ENCODE measurements at regions not wholly inside any gene's neighbourhood (a gene's known extent, or its start where the extent isn't known, plus 50 kb on each side); places are given as distances from the start of the nearest gene placed in this dataset.
"Not testable (repeated sequence)": the region's sequence is repeated elsewhere in the genome, so short reads cannot be mapped to it uniquely, and the experiment has no call there.

DNA sequence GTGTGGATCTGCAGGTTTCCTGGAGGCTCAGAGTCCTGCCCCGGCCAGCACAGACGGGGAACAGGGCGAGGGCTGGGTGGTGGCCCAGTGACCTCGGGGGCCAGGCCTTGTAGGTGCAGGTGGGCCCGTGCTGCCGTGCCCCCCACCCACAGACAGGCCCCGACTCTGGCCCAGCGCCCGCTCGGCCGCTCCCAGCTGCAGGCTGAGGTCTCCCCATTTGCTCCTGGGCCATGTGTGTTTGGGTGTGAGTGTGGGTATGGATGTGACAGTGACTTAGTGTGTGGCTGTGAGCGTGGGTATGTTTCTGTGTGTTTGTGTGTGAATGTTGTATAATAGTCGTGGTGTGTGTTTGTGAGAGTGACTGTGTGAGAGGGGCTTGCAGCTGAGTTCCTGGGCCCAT, 173.8 kb downstream of the TMEM121 start:
- H3K27ac ChIP-seq; intact Hi-C loops (cut with DNase I); DNase-seq (ENCODE audit: extremely low spot score in 2 of 2): not testable (repeated sequence)

DNA sequence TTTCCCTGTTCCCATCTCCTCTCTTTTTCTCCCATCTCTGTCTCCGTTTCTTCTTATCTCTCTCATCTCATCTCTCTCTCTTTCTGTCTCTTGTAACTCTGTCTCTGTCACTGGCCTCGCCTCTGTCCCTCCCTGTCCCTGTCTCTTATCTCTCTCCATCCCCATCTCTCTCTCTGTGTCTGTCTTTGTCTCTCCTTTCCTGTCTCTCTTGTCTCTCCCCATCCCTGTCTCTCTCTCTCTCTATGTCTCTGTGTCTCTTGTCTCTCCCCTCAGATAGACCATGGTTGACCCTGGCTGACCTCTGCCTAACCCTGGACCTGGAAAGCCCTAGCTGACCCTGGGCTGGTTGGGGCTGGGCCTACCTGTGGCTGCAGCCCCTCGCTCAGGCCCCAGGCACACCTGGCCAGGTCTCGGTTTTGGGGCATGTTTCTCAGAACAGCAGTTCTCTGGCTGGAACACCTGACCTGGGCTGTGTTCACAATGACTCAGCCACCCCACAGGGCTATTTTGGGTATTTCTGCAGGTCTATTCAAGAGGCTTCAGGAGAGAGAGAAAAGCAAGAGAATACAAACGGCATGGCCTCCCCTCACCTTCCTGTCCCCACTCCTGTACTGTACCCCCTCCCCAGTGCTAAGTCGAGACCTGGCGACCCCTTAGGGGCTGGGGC, 174.4 kb downstream of the TMEM121 start:
- intact Hi-C loops (cut with DNase I): no loop called here
- DNase-seq (ENCODE audit: extremely low spot score in 2 of 2): no peak
- Histone ChIP-seq H3K36me3 (no peaks in the 10 kb centered on the region), H3K4me3 (no peak overlapping the region), H3K4me1 (no peaks in the 10 kb centered on the region), H3K9me3 (no peaks in the 10 kb centered on the region), H3K27me3 (no peaks in the 10 kb centered on the region), H3K27ac (no peak overlapping the region)
- TF ChIP-seq POLR2AphosphoS5 (IDR thresholded peaks at IDR 0.05; ENCODE audit: insufficient read depth in 1 of 2, low read depth in 1 of 2) (no peak), POLR2A (IDR thresholded peaks at IDR 0.05) (no peak)
- TF ChIP-seq, protein P1, sequence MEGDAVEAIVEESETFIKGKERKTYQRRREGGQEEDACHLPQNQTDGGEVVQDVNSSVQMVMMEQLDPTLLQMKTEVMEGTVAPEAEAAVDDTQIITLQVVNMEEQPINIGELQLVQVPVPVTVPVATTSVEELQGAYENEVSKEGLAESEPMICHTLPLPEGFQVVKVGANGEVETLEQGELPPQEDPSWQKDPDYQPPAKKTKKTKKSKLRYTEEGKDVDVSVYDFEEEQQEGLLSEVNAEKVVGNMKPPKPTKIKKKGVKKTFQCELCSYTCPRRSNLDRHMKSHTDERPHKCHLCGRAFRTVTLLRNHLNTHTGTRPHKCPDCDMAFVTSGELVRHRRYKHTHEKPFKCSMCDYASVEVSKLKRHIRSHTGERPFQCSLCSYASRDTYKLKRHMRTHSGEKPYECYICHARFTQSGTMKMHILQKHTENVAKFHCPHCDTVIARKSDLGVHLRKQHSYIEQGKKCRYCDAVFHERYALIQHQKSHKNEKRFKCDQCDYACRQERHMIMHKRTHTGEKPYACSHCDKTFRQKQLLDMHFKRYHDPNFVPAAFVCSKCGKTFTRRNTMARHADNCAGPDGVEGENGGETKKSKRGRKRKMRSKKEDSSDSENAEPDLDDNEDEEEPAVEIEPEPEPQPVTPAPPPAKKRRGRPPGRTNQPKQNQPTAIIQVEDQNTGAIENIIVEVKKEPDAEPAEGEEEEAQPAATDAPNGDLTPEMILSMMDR (IDR thresholded peaks at IDR 0.05): no peak

More for the DNA sequence above, 173.8 kb downstream of the TMEM121 start:
- H3K4me3 ChIP-seq, H3K9me3 ChIP-seq, H3K36me3 ChIP-seq, H3K4me1 ChIP-seq, H3K27me3 ChIP-seq: not testable (repeated sequence)

DNA sequence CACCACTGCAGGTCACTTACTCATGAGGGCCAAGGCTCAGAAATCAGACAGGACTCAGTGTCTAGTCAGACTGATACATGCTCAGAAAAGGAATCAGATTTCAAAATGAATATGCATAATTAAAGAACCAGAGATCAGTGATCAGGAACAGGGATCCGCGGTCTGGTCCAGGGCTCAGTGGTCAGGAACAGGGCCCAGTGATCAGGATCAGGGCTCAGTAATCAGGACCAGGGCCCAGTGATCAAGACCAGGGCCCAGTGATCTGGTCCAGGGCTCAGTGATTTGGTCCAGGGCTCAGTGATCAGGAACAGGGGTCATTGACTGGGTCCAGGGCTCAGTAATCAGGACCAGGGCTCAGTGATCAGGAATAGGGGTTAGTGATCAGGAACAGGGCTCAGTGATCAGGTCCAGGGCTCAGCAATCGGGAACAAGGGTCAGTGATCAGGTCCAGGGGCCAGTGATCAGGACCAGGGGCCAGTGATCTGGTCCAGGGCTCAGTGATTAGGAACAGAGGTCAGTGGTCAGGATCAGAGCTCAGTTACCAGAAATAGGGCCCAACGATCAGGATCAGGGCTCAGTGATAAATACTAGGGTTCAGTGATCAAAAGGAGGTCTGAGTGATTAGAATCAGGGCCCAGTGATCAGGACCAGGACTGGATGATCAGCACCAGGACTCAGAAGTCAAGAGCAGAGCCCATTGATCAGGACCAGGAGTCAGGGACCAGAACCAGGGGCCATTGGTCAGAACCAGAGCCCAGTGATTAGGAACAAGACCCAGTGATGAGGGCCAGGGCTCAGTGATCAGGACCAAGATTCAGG, 175.3 kb downstream of the TMEM121 start:
- Histone ChIP-seq H3K27ac (no peak overlapping the region), H3K4me3 (no peak overlapping the region), H3K9me3 (no peaks in the 10 kb centered on the region), H3K36me3 (no peaks in the 10 kb centered on the region), H3K27me3 (no peaks in the 10 kb centered on the region), H3K4me1 (no peaks in the 10 kb centered on the region)
- intact Hi-C loops (cut with DNase I): no loop called here
- DNase-seq (ENCODE audit: extremely low spot score in 2 of 2): no peak
- TF ChIP-seq POLR2AphosphoS5 (IDR thresholded peaks at IDR 0.05; ENCODE audit: insufficient read depth in 1 of 2, low read depth in 1 of 2): no peak
- TF ChIP-seq POLR2A (IDR thresholded peaks at IDR 0.05): no peak
- TF ChIP-seq, protein P1 (IDR thresholded peaks at IDR 0.05): no peak

DNA sequence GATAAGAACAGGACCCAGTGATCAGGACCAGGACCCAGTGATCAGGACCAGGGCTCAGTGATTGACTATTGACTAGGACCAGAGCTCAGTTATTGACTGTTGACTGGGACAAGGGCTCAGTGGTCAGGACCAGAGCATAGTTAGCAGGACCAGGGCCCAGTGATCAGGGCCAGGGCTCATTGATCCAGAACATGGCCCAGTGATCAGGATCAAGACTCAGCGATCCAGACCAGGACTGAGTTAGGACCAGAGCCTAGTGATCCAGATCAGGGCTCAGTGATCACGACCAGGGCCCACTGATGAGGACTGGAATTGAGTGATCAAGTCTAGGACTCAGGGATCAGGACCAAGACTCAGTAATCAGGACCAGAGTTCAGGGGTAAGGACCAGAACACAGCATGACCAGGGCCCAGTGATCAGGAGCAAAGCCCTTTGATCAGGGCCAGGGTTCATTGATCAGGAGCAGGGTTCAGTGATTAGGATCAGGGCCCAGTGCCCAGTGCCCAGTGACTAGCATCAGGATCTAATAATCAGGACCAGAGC, 176.0 kb downstream of the TMEM121 start:
- intact Hi-C loops (cut with DNase I): no loop called here
- H3K9me3 ChIP-seq: no peaks in the 10 kb centered on the region
- no peak overlapping the region for H3K27ac ChIP-seq
- TF ChIP-seq, protein P1 (IDR thresholded peaks at IDR 0.05): no peak
- TF ChIP-seq POLR2A (IDR thresholded peaks at IDR 0.05) (no peak), POLR2AphosphoS5 (IDR thresholded peaks at IDR 0.05; ENCODE audit: insufficient read depth in 1 of 2, low read depth in 1 of 2) (no peak)
- H3K36me3 ChIP-seq: no peaks in the 10 kb centered on the region
- H3K4me3 ChIP-seq: no peak overlapping the region
- no peaks in the 10 kb centered on the region for H3K4me1 ChIP-seq
- H3K27me3 ChIP-seq: no peaks in the 10 kb centered on the region
- DNase-seq (ENCODE audit: extremely low spot score in 2 of 2): no peak

DNA sequence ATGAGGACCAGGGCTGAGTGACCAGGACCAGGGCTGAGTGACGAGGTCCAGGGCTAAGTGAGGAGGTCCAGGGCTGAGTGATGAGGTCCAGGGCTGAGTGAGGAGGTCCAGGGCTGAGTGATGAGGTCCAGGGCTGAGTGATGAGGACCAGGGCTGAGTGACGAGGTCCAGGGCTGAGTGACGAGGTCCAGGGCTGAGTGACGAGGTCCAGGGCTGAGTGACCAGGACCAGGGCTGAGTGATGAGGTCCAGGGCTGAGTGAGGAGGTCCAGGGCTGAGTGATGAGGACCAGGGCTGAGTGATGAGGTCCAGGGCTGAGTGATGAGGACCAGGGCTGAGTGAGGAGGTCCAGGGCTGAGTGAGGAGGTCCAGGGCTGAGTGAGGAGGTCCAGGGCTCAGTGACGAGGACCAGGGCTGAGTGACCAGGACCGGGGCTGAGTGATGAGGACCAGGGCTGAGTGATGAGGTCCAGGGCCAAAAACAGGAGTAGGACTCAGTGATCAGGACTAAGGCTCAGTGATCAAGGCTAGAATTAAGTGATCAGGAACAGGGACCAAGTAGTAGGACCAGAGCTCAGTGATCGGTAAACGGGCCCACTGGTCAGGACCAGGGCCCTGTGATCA, 176.8 kb downstream of the TMEM121 start:
- H3K4me3 ChIP-seq; H3K27ac ChIP-seq; H3K4me1 ChIP-seq; H3K27me3 ChIP-seq; H3K36me3 ChIP-seq; DNase-seq (ENCODE audit: extremely low spot score in 2 of 2); H3K9me3 ChIP-seq; intact Hi-C loops (cut with DNase I): not testable (repeated sequence)

DNA sequence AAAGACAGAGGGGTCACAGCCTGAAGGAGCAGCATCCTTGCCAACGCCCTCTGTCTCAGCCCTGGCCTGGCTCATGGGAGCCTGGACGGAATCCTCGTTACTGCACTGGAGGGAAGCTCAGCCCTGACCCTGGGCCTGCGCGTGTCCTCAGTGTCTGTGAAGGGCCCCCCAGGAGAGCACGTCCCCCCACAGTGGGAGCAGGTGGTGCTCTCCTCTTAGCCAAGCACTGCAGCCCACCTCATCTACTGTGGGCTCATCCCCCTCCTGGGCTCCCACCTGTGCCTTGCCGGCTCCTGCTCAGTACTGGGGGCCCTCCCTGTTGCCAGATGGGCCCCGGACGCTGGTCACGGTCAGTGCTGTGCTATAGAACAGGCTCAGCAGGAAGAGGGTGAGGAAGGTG, 177.7 kb downstream of the TMEM121 start:
- H3K9me3 ChIP-seq; H3K27ac ChIP-seq; H3K4me3 ChIP-seq; DNase-seq (ENCODE audit: extremely low spot score in 2 of 2); H3K36me3 ChIP-seq; H3K4me1 ChIP-seq; H3K27me3 ChIP-seq; intact Hi-C loops (cut with DNase I): not testable (repeated sequence)

DNA sequence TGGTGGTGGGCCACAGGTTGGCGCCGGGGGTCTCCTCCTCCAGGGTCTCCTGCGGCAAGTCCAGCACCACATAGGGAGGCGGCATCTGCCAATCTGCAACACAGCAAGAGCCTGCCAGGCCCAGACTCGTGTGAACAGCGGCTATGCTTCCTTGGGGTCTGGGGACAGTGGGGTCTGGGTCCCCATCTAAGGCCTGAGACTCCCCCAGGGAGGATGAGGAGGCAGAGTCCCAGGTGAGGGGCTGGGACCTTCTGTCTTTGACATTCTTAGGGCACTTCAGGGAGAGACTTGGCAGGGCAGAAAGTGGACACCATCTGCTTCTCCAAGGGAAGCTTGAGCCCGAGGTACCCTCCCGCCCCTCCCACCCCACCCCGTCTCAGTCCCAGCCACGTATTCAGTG, 178.1 kb downstream of the TMEM121 start:
- DNase-seq (ENCODE audit: extremely low spot score in 2 of 2); intact Hi-C loops (cut with DNase I); H3K4me3 ChIP-seq; H3K27me3 ChIP-seq; H3K9me3 ChIP-seq; H3K36me3 ChIP-seq; H3K27ac ChIP-seq; H3K4me1 ChIP-seq: not testable (repeated sequence)

DNA sequence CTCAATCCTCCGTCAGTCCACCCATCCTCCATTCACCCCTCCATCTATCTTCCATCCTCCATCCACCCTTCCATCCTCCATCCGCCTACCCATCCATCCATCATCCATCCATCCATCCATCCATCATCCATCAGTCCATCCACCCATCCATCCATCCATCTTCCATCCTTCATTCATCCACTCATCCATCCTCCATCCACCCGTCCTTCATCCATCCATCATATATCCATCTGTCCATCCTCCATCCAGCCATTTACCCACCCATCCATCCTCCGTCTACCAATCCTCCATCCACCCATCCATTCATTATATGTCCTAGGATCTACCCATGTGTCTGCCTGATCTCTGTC, 179.1 kb downstream of the TMEM121 start:
- H3K27me3 ChIP-seq; H3K36me3 ChIP-seq; DNase-seq (ENCODE audit: extremely low spot score in 2 of 2); H3K4me3 ChIP-seq; H3K4me1 ChIP-seq; H3K9me3 ChIP-seq; intact Hi-C loops (cut with DNase I); H3K27ac ChIP-seq: not testable (repeated sequence)

DNA sequence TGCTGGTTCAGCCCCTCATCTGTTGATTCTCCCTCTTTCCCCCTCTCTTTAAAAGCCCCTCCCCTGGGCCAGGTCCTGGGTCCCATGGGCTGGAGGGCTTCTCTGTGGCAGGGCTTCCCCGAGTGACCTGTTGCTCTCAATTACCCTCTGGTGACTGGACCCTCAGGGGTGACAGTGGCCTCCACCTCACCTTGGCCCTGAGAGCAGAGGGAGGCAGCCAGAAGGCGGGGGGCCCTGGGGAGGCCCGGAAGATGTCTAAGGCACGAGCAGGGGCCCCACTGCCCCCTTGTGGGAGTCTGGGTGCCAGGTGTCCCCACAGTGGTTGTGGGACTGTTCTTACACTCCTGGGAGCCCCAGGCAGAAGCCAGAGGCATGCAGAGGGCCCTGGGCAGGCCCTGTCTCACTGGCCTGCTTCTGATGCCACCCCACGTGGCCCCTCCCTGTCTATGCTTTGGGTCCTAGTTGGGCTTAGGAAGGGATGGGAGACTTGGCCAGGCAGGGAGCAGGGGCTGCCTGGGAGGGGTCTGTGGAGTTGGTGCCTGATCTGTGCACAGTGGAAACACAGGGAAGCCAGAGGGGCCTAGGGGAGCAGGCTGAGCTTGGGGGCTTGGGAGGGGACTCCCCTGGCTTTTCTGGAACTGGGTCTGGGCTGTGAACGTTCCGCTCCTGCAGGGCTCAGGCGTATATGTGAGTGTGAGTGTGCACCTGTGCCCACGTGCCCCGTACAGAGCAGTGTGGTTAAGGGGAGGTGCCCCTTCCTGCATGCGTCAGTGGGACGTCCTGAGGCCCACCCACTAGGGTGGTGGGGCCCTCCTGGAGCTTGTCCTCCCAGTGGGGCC, 179.7 kb downstream of the TMEM121 start:
- intact Hi-C loops (cut with DNase I); H3K27me3 ChIP-seq; H3K27ac ChIP-seq; H3K4me1 ChIP-seq; H3K4me3 ChIP-seq; DNase-seq (ENCODE audit: extremely low spot score in 2 of 2); H3K9me3 ChIP-seq; H3K36me3 ChIP-seq: not testable (repeated sequence)
